OCI-LY3 (cell line): ENCODE measurements at regions not wholly inside any gene's neighbourhood (a gene's known extent, or its start where the extent isn't known, plus 50 kb on each side); places are given as distances from the start of the nearest gene placed in this dataset.

Experiments
- CTCF ChIP-seq: fragments of 200-600, 300-600 bp; sonication (generic); IDR thresholded peaks from 2 replicates; pipeline ENCODE4 v1.5.1; 2014; ENCODE audit warnings: antibody characterized with exemption, low read length, low read depth
- EZH2phosphoT487 ChIP-seq: fragments of 200-600 bp; shearing (Covaris generic); IDR thresholded peaks from 2 replicates; pipeline ENCODE4 v1.6.1; 2018; ENCODE audit warnings: antibody characterized with exemption, mixed run types, low read depth

GRCh38 chr12:68497702-68498101 is 113.0 kb upstream of the RAP1B start:
- TF ChIP-seq CTCF (no peak), EZH2phosphoT487 (no peak)
